ENCODE measurements at regions not wholly inside any gene's neighbourhood (a gene's known extent, or its start where the extent isn't known, plus 50 kb on each side); places are given as distances from the start of the nearest gene placed in this dataset.

DNA sequence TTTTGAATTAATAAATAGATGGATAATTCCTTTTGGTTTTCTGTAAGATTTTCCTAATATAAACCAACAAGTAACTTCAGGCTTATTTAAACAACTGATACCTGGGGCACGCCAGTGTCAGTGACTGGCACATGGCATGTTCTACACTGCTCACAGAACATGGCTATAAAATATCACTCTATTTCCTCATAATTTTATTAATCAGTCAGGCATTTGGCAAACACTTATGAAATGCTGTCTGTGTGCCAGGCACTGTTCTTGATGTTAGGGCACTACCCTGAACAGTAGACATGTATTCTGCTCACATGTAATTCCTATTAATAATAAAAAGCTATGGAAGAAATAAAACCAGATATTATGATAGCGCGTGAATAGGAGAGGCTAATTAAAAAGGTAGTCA lies 661.0 kb downstream of the DTWD2 start:
- no peak for ATAC-seq

More for the DNA sequence above, 661.0 kb downstream of the DTWD2 start:
- Histone ChIP-seq H4K20me1 (replicated peaks; ENCODE audit: insufficient read depth) (no peaks in the 10 kb centered on the region), H2AFZ (no peak overlapping the region), H3K4me3 (no peak overlapping the region), H3F3A (replicated peaks; ENCODE audit: low read depth) (no peaks in the 10 kb centered on the region), H3K27ac (ENCODE audit: low read depth) (no peak overlapping the region), H3K27me3 (ENCODE audit: insufficient read depth) (no peaks in the 10 kb centered on the region), H3K36me3 (ENCODE audit: insufficient read depth) (no peaks in the 10 kb centered on the region), H3K4me1 (ENCODE audit: insufficient read depth) (no peaks in the 10 kb centered on the region), H3K79me2 (replicated peaks; ENCODE audit: insufficient read depth) (no peaks in the 10 kb centered on the region), H3K4me2 (no peak overlapping the region), H3K9me2 (ENCODE audit: insufficient read depth) (0 out of 2 replicates have a peak, but pooled peaks cover 7% of the 10 kb centered on the region)
- DNase-seq (ENCODE audit: low spot score), result no peak
- H3K4me3 Mint-ChIP-seq, result no peak overlapping the region
- peaks cover 2% of the 10 kb centered on the region; the same call in 1 of the 3 replicates for H3K4me1 Mint-ChIP-seq
- no peaks in the 10 kb centered on the region for H3K27me3 Mint-ChIP-seq (ENCODE audit: insufficient read depth, low read depth, poor library complexity)
- H3K27ac Mint-ChIP-seq, result no peak overlapping the region
- TF ChIP-seq, protein P1, sequence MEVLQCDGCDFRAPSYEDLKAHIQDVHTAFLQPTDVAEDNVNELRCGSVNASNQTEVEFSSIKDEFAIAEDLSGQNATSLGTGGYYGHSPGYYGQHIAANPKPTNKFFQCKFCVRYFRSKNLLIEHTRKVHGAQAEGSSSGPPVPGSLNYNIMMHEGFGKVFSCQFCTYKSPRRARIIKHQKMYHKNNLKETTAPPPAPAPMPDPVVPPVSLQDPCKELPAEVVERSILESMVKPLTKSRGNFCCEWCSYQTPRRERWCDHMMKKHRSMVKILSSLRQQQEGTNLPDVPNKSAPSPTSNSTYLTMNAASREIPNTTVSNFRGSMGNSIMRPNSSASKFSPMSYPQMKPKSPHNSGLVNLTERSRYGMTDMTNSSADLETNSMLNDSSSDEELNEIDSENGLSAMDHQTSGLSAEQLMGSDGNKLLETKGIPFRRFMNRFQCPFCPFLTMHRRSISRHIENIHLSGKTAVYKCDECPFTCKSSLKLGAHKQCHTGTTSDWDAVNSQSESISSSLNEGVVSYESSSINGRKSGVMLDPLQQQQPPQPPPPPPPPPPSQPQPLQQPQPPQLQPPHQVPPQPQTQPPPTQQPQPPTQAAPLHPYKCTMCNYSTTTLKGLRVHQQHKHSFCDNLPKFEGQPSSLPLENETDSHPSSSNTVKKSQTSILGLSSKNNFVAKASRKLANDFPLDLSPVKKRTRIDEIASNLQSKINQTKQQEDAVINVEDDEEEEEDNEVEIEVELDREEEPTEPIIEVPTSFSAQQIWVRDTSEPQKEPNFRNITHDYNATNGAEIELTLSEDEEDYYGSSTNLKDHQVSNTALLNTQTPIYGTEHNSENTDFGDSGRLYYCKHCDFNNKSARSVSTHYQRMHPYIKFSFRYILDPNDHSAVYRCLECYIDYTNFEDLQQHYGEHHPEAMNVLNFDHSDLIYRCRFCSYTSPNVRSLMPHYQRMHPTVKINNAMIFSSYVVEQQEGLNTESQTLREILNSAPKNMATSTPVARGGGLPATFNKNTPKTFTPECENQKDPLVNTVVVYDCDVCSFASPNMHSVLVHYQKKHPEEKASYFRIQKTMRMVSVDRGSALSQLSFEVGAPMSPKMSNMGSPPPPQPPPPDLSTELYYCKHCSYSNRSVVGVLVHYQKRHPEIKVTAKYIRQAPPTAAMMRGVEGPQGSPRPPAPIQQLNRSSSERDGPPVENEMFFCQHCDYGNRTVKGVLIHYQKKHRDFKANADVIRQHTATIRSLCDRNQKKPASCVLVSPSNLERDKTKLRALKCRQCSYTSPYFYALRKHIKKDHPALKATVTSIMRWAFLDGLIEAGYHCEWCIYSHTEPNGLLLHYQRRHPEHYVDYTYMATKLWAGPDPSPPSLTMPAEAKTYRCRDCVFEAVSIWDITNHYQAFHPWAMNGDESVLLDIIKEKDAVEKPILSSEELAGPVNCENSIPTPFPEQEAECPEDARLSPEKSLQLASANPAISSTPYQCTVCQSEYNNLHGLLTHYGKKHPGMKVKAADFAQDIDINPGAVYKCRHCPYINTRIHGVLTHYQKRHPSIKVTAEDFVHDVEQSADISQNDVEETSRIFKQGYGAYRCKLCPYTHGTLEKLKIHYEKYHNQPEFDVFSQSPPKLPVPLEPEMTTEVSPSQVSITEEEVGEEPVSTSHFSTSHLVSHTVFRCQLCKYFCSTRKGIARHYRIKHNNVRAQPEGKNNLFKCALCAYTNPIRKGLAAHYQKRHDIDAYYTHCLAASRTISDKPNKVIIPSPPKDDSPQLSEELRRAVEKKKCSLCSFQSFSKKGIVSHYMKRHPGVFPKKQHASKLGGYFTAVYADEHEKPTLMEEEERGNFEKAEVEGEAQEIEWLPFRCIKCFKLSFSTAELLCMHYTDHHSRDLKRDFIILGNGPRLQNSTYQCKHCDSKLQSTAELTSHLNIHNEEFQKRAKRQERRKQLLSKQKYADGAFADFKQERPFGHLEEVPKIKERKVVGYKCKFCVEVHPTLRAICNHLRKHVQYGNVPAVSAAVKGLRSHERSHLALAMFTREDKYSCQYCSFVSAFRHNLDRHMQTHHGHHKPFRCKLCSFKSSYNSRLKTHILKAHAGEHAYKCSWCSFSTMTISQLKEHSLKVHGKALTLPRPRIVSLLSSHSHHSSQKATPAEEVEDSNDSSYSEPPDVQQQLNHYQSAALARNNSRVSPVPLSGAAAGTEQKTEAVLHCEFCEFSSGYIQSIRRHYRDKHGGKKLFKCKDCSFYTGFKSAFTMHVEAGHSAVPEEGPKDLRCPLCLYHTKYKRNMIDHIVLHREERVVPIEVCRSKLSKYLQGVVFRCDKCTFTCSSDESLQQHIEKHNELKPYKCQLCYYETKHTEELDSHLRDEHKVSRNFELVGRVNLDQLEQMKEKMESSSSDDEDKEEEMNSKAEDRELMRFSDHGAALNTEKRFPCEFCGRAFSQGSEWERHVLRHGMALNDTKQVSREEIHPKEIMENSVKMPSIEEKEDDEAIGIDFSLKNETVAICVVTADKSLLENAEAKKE (CRISPR knock-in tag; IDR thresholded peaks at IDR 0.05), result no peak
- TF ChIP-seq ZNF331 (CRISPR knock-in tag; IDR thresholded peaks at IDR 0.05; ENCODE audit: low read depth) (no peak), EZH2 (IDR thresholded peaks at IDR 0.05; ENCODE audit: low read depth, unreplicated experiment) (no peak), POLR2AphosphoS5 (IDR thresholded peaks at IDR 0.05; ENCODE audit: low read depth) (no peak), EZH2phosphoT487 (IDR thresholded peaks at IDR 0.05; ENCODE audit: unreplicated experiment) (no peak)
- TF ChIP-seq, protein P2, sequence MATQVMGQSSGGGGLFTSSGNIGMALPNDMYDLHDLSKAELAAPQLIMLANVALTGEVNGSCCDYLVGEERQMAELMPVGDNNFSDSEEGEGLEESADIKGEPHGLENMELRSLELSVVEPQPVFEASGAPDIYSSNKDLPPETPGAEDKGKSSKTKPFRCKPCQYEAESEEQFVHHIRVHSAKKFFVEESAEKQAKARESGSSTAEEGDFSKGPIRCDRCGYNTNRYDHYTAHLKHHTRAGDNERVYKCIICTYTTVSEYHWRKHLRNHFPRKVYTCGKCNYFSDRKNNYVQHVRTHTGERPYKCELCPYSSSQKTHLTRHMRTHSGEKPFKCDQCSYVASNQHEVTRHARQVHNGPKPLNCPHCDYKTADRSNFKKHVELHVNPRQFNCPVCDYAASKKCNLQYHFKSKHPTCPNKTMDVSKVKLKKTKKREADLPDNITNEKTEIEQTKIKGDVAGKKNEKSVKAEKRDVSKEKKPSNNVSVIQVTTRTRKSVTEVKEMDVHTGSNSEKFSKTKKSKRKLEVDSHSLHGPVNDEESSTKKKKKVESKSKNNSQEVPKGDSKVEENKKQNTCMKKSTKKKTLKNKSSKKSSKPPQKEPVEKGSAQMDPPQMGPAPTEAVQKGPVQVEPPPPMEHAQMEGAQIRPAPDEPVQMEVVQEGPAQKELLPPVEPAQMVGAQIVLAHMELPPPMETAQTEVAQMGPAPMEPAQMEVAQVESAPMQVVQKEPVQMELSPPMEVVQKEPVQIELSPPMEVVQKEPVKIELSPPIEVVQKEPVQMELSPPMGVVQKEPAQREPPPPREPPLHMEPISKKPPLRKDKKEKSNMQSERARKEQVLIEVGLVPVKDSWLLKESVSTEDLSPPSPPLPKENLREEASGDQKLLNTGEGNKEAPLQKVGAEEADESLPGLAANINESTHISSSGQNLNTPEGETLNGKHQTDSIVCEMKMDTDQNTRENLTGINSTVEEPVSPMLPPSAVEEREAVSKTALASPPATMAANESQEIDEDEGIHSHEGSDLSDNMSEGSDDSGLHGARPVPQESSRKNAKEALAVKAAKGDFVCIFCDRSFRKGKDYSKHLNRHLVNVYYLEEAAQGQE (IDR thresholded peaks at IDR 0.05; ENCODE audit: unreplicated experiment), result no peak
- TF ChIP-seq, protein P3, sequence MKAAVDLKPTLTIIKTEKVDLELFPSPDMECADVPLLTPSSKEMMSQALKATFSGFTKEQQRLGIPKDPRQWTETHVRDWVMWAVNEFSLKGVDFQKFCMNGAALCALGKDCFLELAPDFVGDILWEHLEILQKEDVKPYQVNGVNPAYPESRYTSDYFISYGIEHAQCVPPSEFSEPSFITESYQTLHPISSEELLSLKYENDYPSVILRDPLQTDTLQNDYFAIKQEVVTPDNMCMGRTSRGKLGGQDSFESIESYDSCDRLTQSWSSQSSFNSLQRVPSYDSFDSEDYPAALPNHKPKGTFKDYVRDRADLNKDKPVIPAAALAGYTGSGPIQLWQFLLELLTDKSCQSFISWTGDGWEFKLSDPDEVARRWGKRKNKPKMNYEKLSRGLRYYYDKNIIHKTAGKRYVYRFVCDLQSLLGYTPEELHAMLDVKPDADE (IDR thresholded peaks at IDR 0.05), result no peak
- peaks cover 11% of the 10 kb centered on the region for H3K9me3 Mint-ChIP-seq
- H3K36me3 Mint-ChIP-seq (ENCODE audit: low read depth), result peaks cover 12% of the 10 kb centered on the region

Data from GM23338 (cell line).